Neuronal stem cell (in vitro differentiated cells): ENCODE measurements at regions not wholly inside any gene's neighbourhood (a gene's known extent, or its start where the extent isn't known, plus 50 kb on each side); places are given as distances from the start of the nearest gene placed in this dataset.

ENCODE experiments used
- DNase-seq: peaks from one replicate; pipeline ENCODE4 v3.0.0-alpha.2; 2013; ENCODE audit warnings: low spot score
- H2AFZ ChIP-seq: one replicate; pipeline ENCODE4 v1.6.1; 2013; ENCODE audit warnings: mild to moderate bottlenecking, low read length, inconsistent platforms
- H2AK5ac ChIP-seq: 2 replicates; pipeline ENCODE4 v1.6.1; 2013; ENCODE audit warnings: low read depth, mild to moderate bottlenecking, inconsistent platforms, low read length, moderate library complexity, mixed read lengths
- H2BK120ac ChIP-seq: 2 replicates; pipeline ENCODE4 v1.6.1; 2013; ENCODE audit warnings: low read depth, mild to moderate bottlenecking, inconsistent platforms, low read length, moderate library complexity, mixed read lengths
- H2BK12ac ChIP-seq: one replicate; pipeline ENCODE4 v1.6.1; 2013; ENCODE audit warnings: low read length, inconsistent platforms
- H2BK15ac ChIP-seq: 2 replicates; pipeline ENCODE4 v1.6.1; 2013; ENCODE audit warnings: mild to moderate bottlenecking, low read length, inconsistent platforms, mixed read lengths
- H2BK5ac ChIP-seq: one replicate; pipeline ENCODE4 v1.6.1; 2013; ENCODE audit warnings: inconsistent platforms, mild to moderate bottlenecking, low read length, moderate library complexity
- H3K14ac ChIP-seq: one replicate; pipeline ENCODE4 v1.6.1; 2013; ENCODE audit warnings: low read length, inconsistent platforms
- H3K18ac ChIP-seq: 2 replicates; pipeline ENCODE4 v1.6.1; 2013; ENCODE audit warnings: low read length, inconsistent platforms
- H3K23ac ChIP-seq: 2 replicates; pipeline ENCODE4 v1.6.1; 2013; ENCODE audit warnings: low read depth, mild to moderate bottlenecking, mixed read lengths, low read length, inconsistent platforms; ENCODE audit not compliant: poor library complexity
- H3K27ac ChIP-seq: replicated peaks from 3 replicates; pipeline ENCODE4 v1.5.1; 2013; ENCODE audit warnings: low read length, inconsistent platforms
- H3K27me3 ChIP-seq, 3 experiments: 2 replicates each; pipeline ENCODE4 v1.6.1; 2013; ENCODE audit warnings: low read length in 3 of 3, mild to moderate bottlenecking in 2 of 3, inconsistent platforms in 1 of 3, low read depth in 1 of 3, mixed read lengths in 1 of 3, moderate library complexity in 1 of 3; ENCODE audit not compliant: control insufficient read depth in 3 of 3, insufficient read depth in 3 of 3
- H3K36me3 ChIP-seq, 2 donors: replicated peaks in 1 of 2; 2 replicates each; pipeline ENCODE4 v1.6.1; 2013; ENCODE audit warnings: low read length in 2 of 2; ENCODE audit not compliant: control insufficient read depth in 2 of 2, insufficient read depth in 2 of 2
- H3K4ac ChIP-seq: 2 replicates; pipeline ENCODE4 v1.6.1; 2013; ENCODE audit warnings: inconsistent platforms, mild to moderate bottlenecking, low read length, moderate library complexity
- H3K4me1 ChIP-seq, 2 donors: 1 replicate in 1 of 2; 2 replicates in 1 of 2; pipeline ENCODE4 v1.6.1; 2013; ENCODE audit warnings: low read length in 2 of 2, low read depth in 1 of 2; ENCODE audit not compliant: control insufficient read depth in 2 of 2, insufficient read depth in 1 of 2
- H3K4me2 ChIP-seq: one replicate; pipeline ENCODE4 v1.6.1; 2013; ENCODE audit warnings: mild to moderate bottlenecking, low read length, inconsistent platforms; ENCODE audit not compliant: insufficient read depth, poor library complexity, severe bottlenecking
- H3K4me3 ChIP-seq, 2 donors: 2 replicates each; pipeline ENCODE4 v1.5.1; 2013; ENCODE audit warnings: low read length in 2 of 2, mild to moderate bottlenecking in 2 of 2, inconsistent platforms in 1 of 2, moderate library complexity in 1 of 2
- H3K79me1 ChIP-seq: one replicate; pipeline ENCODE4 v1.6.1; 2013; ENCODE audit warnings: low read depth, mild to moderate bottlenecking, inconsistent platforms, low read length, moderate library complexity
- H3K9ac ChIP-seq: one replicate; pipeline ENCODE4 v1.6.1; 2013; ENCODE audit warnings: mild to moderate bottlenecking, low read depth, low read length, inconsistent platforms; ENCODE audit not compliant: poor library complexity
- H3K9me3 ChIP-seq, 2 donors: replicated peaks in 1 of 2; 2 replicates each; pipeline versions ENCODE3 to v1.6.1; 2013; ENCODE audit warnings: low read length in 2 of 2, mild to moderate bottlenecking in 2 of 2, inconsistent platforms in 1 of 2, low read depth in 1 of 2, mixed read lengths in 1 of 2, moderate library complexity in 1 of 2; ENCODE audit not compliant: control insufficient read depth in 2 of 2, insufficient read depth in 1 of 2
- H4K8ac ChIP-seq: one replicate; pipeline ENCODE4 v1.6.1; 2013; ENCODE audit warnings: low read depth, mild to moderate bottlenecking, inconsistent platforms, low read length, moderate library complexity
- H4K91ac ChIP-seq: one replicate; pipeline ENCODE4 v1.6.1; 2013; ENCODE audit warnings: low read length, low read depth, mild to moderate bottlenecking, inconsistent platforms; ENCODE audit not compliant: poor library complexity
- WGBS, 2 donors: extraction: QIAGEN DNeasy Blood & Tissue Kit; methylation state at CpG; one replicate each; pipeline ENCODE4 v1.1.7; 2013; ENCODE audit warnings: missing lambda C conversion rate in 2 of 2, mixed read lengths in 1 of 2; ENCODE audit not compliant: insufficient read length in 2 of 2, insufficient replicate concordance in 1 of 2; ENCODE audit errors: extremely low coverage in 2 of 2; 5-methylcytosine and 5-hydroxymethylcytosine counted together

GRCh38 chr4:148944136-148944838, 502.1 kb upstream of the NR3C2 start:
- H3K4me1 ChIP-seq, result no peaks in the 10 kb centered on the region
- H3K18ac ChIP-seq, result no peak overlapping the region
- H3K9ac ChIP-seq, result no peak overlapping the region
- no peak overlapping the region for H3K14ac ChIP-seq
- H2BK5ac ChIP-seq, result no peak overlapping the region
- H2BK15ac ChIP-seq, result no peak overlapping the region
- no CpG with 5 or more reads among the region's 10 CpGs for WGBS, 2 donors
- H3K36me3 ChIP-seq, result no peaks in the 10 kb centered on the region
- H3K79me1 ChIP-seq, result no peaks in the 10 kb centered on the region
- H2BK12ac ChIP-seq, result no peak overlapping the region
- H3K27me3 ChIP-seq, result no peaks in the 10 kb centered on the region
- no peak overlapping the region for H4K8ac ChIP-seq
- H3K9me3 ChIP-seq, result no peaks in the 10 kb centered on the region
- no peak overlapping the region for H3K23ac ChIP-seq
- H3K27ac ChIP-seq, result no peak overlapping the region
- H2BK120ac ChIP-seq, result no peak overlapping the region
- no peak overlapping the region for H3K4me3 ChIP-seq
- H2AK5ac ChIP-seq, result no peak overlapping the region
- no peak overlapping the region for H4K91ac ChIP-seq
- no peak overlapping the region for H3K4ac ChIP-seq
- H2AFZ ChIP-seq, result no peak overlapping the region
- DNase-seq, result no peak
- no peak overlapping the region for H3K4me2 ChIP-seq

GRCh38 chr4:148934926-148935578, 492.8 kb upstream of the NR3C2 start:
- Histone ChIP-seq H4K8ac (no peak overlapping the region), H2BK5ac (no peak overlapping the region), H4K91ac (no peak overlapping the region), H3K79me1 (no peaks in the 10 kb centered on the region), H3K9ac (no peak overlapping the region), H3K27ac (no peak overlapping the region), H3K36me3 (no peaks in the 10 kb centered on the region), H2BK120ac (no peak overlapping the region), H2AFZ (no peak overlapping the region), H2BK15ac (no peak overlapping the region), H3K14ac (no peak overlapping the region), H3K4me2 (no peak overlapping the region), H3K4ac (no peak overlapping the region), H3K9me3 (no peaks in the 10 kb centered on the region), H3K23ac (no peak overlapping the region), H2BK12ac (no peak overlapping the region), H3K27me3 (no peaks in the 10 kb centered on the region), H3K4me1 (no peaks in the 10 kb centered on the region), H3K18ac (no peak overlapping the region), H3K4me3 (no peak overlapping the region), H2AK5ac (no peak overlapping the region)
- no peak for DNase-seq
- no CpG with 5 or more reads among the region's 3 CpGs for WGBS, 2 donors

- Histone ChIP-seq H2AK5ac (no peak overlapping the region), H2BK15ac (no peak overlapping the region), H3K23ac (no peak overlapping the region), H3K79me1 (no peaks in the 10 kb centered on the region), H4K91ac (no peak overlapping the region), H2AFZ (no peak overlapping the region), H3K14ac (no peak overlapping the region), H2BK5ac (no peak overlapping the region), H3K4me1 (no peaks in the 10 kb centered on the region), H3K4me2 (no peak overlapping the region), H3K27me3 (no peaks in the 10 kb centered on the region), H2BK120ac (no peak overlapping the region), H3K9ac (no peak overlapping the region), H3K18ac (no peak overlapping the region), H3K4ac (no peak overlapping the region), H3K27ac (no peak overlapping the region), H3K36me3 (no peaks in the 10 kb centered on the region), H4K8ac (no peak overlapping the region), H3K4me3 (no peak overlapping the region), H2BK12ac (no peak overlapping the region), H3K9me3 (no peaks in the 10 kb centered on the region)
- DNase-seq, result no peak
- no CpG with 5 or more reads among the region's 3 CpGs for WGBS, 2 donors
These were observed 484.4 kb upstream of the NR3C2 start for GRCh38 chr4:148926276-148927260.

- Histone ChIP-seq H4K8ac (no peak overlapping the region), H2BK15ac (no peak overlapping the region), H3K79me1 (no peaks in the 10 kb centered on the region)
These were observed 481.7 kb upstream of the NR3C2 start for GRCh38 chr4:148923881-148924280.

More at GRCh38 chr4:148923881-148924280, 481.7 kb upstream of the NR3C2 start:
- Histone ChIP-seq H4K91ac (no peak overlapping the region), H3K4me3 (no peak overlapping the region), H3K27ac (no peak overlapping the region), H2BK120ac (no peak overlapping the region), H3K9me3 (no peaks in the 10 kb centered on the region), H2BK12ac (no peak overlapping the region), H2AK5ac (no peak overlapping the region), H2BK5ac (no peak overlapping the region), H2AFZ (no peak overlapping the region), H3K9ac (no peak overlapping the region), H3K36me3 (no peaks in the 10 kb centered on the region), H3K4me1 (no peaks in the 10 kb centered on the region), H3K27me3 (no peaks in the 10 kb centered on the region), H3K4ac (no peak overlapping the region), H3K18ac (no peak overlapping the region), H3K14ac (no peak overlapping the region), H3K4me2 (no peak overlapping the region), H3K23ac (no peak overlapping the region)
- no peak for DNase-seq
